Neutrophil (primary cell): ENCODE measurements at regions not wholly inside any gene's neighbourhood (a gene's known extent, or its start where the extent isn't known, plus 50 kb on each side); places are given as distances from the start of the nearest gene placed in this dataset.

ENCODE experiments used
- H3K27ac ChIP-seq: fragments of 200-600 bp; sonication (generic); 2 replicates; pipeline ENCODE4 v1.5.1; 2016; ENCODE audit warnings: mild to moderate bottlenecking, moderate library complexity
- H3K27me3 ChIP-seq: fragments of 200-600 bp; sonication (generic); 2 replicates; pipeline ENCODE4 v1.6.0; 2016; ENCODE audit warnings: mild to moderate bottlenecking
- H3K36me3 ChIP-seq: fragments of 200-600 bp; sonication (generic); 2 replicates; pipeline ENCODE4 v1.5.1; 2017
- H3K4me1 ChIP-seq, 2 experiments: fragments of 200-600 bp in 1 of 2; sonication (generic) in 1 of 2; 1 replicate in 1 of 2; 2 replicates in 1 of 2; pipeline versions ENCODE4 v1.5.1 to v1.6.1; 2013 to 2016; ENCODE audit warnings: low read depth in 1 of 2, low read length in 1 of 2, mild to moderate bottlenecking in 1 of 2, moderate library complexity in 1 of 2; ENCODE audit not compliant: control insufficient read depth in 1 of 2, insufficient read depth in 1 of 2
- H3K4me3 ChIP-seq, 2 experiments: fragments of 200-600 bp in 1 of 2; sonication (generic) in 1 of 2; 1 replicate in 1 of 2; 2 replicates in 1 of 2; pipeline ENCODE4 v1.5.1; 2013 to 2016; ENCODE audit warnings: low read depth in 1 of 2, low read length in 1 of 2, mild to moderate bottlenecking in 1 of 2, moderate library complexity in 1 of 2
- H3K9me3 ChIP-seq: fragments of 200-600 bp; sonication (generic); 2 replicates; pipeline ENCODE4 v1.5.1; 2016
- CTCF ChIP-seq: fragments of 200-600 bp; sonication (generic); IDR thresholded peaks from 2 replicates; pipeline ENCODE4 v1.5.1; 2016; ENCODE audit warnings: antibody characterized with exemption

GRCh38 chr11:134908583-134908982 is 496.5 kb upstream of the B3GAT1 start:
- H3K27ac ChIP-seq = no peak overlapping the region
- no peaks in the 10 kb centered on the region for H3K36me3 ChIP-seq
- H3K27me3 ChIP-seq = no peaks in the 10 kb centered on the region
- no peaks in the 10 kb centered on the region for H3K4me1 ChIP-seq
- no peak for TF ChIP-seq CTCF
- no peaks in the 10 kb centered on the region for H3K9me3 ChIP-seq
- no peak overlapping the region for H3K4me3 ChIP-seq

- H3K9me3 ChIP-seq = no peaks in the 10 kb centered on the region
- H3K27ac ChIP-seq = no peak overlapping the region
- H3K36me3 ChIP-seq = no peaks in the 10 kb centered on the region
- no peaks in the 10 kb centered on the region for H3K27me3 ChIP-seq
- TF ChIP-seq CTCF = no peak
- H3K4me1 ChIP-seq = no peaks in the 10 kb centered on the region
- no peak overlapping the region for H3K4me3 ChIP-seq
Observed at GRCh38 chr11:134907636-134908035, 495.6 kb upstream of the B3GAT1 start.

- H3K27me3 ChIP-seq = no peaks in the 10 kb centered on the region
- no peaks in the 10 kb centered on the region for H3K36me3 ChIP-seq
- no peak for TF ChIP-seq CTCF
- H3K4me1 ChIP-seq = no peaks in the 10 kb centered on the region
- no peak overlapping the region for H3K27ac ChIP-seq
- no peak overlapping the region for H3K4me3 ChIP-seq
- no peaks in the 10 kb centered on the region for H3K9me3 ChIP-seq
Observed at GRCh38 chr11:134906356-134906955, 494.4 kb upstream of the B3GAT1 start.

GRCh38 chr11:134905928-134906327 is 493.9 kb upstream of the B3GAT1 start:
- no peaks in the 10 kb centered on the region for H3K36me3 ChIP-seq
- H3K4me3 ChIP-seq = no peak overlapping the region
- H3K9me3 ChIP-seq = no peaks in the 10 kb centered on the region
- no peak for TF ChIP-seq CTCF
- no peaks in the 10 kb centered on the region for H3K4me1 ChIP-seq
- H3K27me3 ChIP-seq = no peaks in the 10 kb centered on the region
- no peak overlapping the region for H3K27ac ChIP-seq

GRCh38 chr11:134905517-134905916 is 493.5 kb upstream of the B3GAT1 start:
- Histone ChIP-seq H3K27me3 (no peaks in the 10 kb centered on the region), H3K27ac (no peak overlapping the region), H3K4me1 (no peaks in the 10 kb centered on the region), H3K4me3 (no peak overlapping the region), H3K9me3 (no peaks in the 10 kb centered on the region), H3K36me3 (no peaks in the 10 kb centered on the region)
- TF ChIP-seq CTCF = no peak
